GM10266 (cell line): ENCODE measurements at regions not wholly inside any gene's neighbourhood (a gene's known extent, or its start where the extent isn't known, plus 50 kb on each side); places are given as distances from the start of the nearest gene placed in this dataset.
A peak's percentile ranks its signal among the peaks of the same experiment; 100 is the strongest.

Source experiments
- DNase-seq: peaks from one replicate; pipeline ENCODE4 v3.0.0; 2012; ENCODE audit errors: extremely low spot score
- CTCF ChIP-seq: IDR thresholded peaks from 2 replicates; pipeline ENCODE4 v1.5.1; 2012; ENCODE audit warnings: mild to moderate bottlenecking, low read depth; ENCODE audit not compliant: control insufficient read depth, insufficient read depth; ENCODE audit errors: missing control alignments

DNA sequence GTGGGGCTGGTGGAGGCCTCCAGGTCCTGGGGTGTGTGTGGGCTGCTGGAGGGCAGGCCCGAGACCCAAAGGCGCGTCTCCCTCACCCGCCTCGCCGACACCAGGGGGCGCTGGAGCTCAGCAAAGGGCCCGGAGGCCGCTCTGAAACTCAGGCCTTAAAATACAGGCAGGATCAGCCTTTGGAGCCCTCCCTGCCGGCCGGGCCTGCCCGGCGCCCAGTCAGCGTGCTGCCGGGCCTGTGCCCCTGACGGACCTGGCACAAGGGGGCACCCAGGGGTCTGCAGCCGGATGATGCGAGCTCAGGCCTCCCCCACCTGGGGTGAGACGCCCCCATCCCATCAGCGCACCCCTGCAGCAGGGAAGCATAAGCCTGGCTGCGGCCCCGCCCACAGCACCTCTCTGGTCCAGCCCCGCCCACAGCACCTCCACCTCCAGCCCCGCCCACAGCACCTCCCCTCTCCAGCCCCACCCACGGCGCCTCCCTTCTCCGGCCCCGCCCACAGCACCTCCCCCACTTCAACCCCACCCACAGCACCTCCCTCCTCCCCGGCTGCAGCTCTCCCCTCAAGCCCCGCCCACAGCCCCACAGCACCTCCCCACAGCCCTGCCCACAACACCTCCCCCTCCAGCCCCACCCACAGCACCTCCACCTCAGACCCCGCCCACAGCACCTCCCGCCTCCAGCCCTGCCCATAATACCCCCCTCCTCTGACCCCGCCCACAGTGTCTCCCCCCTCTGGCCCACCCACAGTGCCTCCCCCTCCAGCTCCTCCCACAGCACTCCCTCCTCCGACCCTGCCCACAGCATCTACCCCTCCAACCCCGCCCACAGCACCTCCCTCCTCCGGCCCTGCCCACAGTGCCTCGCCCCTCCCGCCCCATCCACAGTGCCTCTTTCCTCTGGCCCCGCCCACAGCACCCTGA is 92.8 kb upstream of the OTOS start:
- peak; percentile 60 for TF ChIP-seq CTCF
- peak; percentile 82 for DNase-seq

GRCh38 chr2:240233885-240234502 is 93.5 kb upstream of the OTOS start:
- no peak for TF ChIP-seq CTCF
- no peak for DNase-seq

DNA sequence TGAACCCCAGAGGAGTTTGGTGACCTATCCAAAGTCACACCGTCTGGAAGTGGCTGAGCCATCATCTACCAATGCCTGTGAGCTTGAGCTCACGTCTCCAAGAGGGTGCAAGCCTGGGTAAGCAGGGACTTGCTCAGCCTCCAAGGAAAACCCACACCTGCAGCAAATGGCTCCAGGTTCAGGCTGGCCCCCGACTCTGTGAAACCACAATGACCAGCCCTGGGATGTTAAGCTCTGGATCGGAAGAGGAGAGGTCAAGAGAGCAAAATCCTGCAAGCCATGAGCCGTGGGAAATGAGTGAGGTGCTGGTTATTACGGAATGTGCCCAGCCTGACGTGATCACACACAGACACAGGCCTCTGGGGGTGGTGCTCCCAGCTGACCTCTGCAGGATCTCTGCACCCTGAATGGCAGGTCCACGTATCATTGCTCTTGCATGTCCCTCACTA is 94.1 kb upstream of the OTOS start:
- DNase-seq: no peak

DNA sequence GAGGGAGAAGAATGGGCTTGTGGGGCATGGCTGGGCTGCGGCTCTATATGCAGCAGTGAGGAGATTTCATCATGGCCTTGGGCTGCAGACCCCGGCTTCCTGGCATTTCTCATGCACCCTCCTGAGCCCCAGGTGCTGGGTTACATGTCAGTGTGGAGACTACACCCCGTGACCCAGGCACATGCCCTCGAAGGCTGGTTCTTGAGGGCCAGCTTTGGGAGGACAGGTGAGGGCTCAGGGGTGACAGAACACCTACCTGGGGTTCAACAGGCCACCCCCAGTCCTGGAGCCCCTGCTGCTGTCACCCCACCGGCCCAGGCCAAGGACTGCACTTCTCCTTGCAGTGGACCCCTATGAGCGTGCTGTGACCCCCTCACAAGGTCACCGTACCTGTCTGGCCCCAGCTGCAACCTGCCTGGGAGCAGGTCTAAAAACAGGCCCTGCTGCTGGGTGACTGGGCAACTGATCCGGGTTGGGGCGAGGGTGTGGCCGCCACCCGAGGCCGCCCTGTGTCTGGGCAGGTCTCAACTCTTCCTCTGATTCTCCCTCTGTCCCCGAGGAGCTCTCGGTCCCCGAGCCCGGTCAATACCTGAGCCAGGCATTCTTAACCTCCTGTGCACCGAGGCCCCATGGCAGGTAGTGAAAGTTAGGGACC is 94.8 kb upstream of the OTOS start:
- DNase-seq: no peak
- no peak for TF ChIP-seq CTCF

More for the DNA sequence above, 94.1 kb upstream of the OTOS start:
- TF ChIP-seq CTCF: no peak

DNA sequence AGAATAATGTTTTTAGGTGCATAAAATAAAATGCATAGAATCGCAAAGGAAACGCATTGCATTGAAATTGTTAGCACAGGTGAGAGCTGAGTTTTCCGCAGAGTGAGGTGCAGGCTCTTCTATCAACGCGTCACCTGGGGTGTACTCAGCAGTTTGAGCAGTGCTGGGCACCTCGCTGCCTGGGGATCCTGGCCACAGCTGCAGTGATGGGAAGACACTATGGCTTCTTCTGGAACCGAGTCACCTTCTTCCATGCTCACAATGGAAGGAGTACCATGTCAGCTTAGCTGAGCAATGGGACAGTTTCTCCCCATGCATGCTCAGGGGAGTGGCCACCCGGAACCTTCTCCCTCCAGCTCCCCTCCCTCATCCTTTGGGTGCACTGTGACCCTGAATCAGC is 95.4 kb upstream of the OTOS start:
- no peak for TF ChIP-seq CTCF
- no peak for DNase-seq

GRCh38 chr2:240236217-240237111 is 96.0 kb upstream of the OTOS start:
- TF ChIP-seq CTCF: no peak
- DNase-seq: no peak
